ENCODE measurements at regions not wholly inside any gene's neighbourhood (a gene's known extent, or its start where the extent isn't known, plus 50 kb on each side); places are given as distances from the start of the nearest gene placed in this dataset.
A peak's percentile ranks its signal among the peaks of the same experiment; 100 is the strongest.

- H3K9me3 ChIP-seq: no peaks in the 10 kb centered on the region
- ATAC-seq (no peak), DNase-seq (no peak)
- H3K27me3 ChIP-seq: no peaks in the 10 kb centered on the region
- intact Hi-C loops (cut with DNase I): no loop called here
- no peaks in the 10 kb centered on the region for H3K36me3 ChIP-seq (replicated peaks in 1 of 2; ENCODE audit: insufficient read depth in 1 of 2, low read depth in 2 of 2)
- H3K4me3 ChIP-seq: no peak overlapping the region
- no peak overlapping the region for H3K27ac ChIP-seq
- TF ChIP-seq POLR2A (IDR thresholded peaks at IDR 0.05): no peak
- no peak for TF ChIP-seq CTCF (IDR thresholded peaks at IDR 0.05)
- H3K4me1 ChIP-seq: no peaks in the 10 kb centered on the region
These were observed 313.9 kb downstream of the MID1IP1 start for GRCh38 chrX:39115166-39115565.

GRCh38 chrX:39117101-39117500, 315.8 kb downstream of the MID1IP1 start:
- Histone ChIP-seq H3K36me3 (replicated peaks in 1 of 2; ENCODE audit: insufficient read depth in 1 of 2, low read depth in 2 of 2) (no peaks in the 10 kb centered on the region), H3K27ac (no peak overlapping the region), H3K27me3 (no peaks in the 10 kb centered on the region), H3K4me1 (no peaks in the 10 kb centered on the region), H3K4me3 (no peak overlapping the region), H3K9me3 (no peaks in the 10 kb centered on the region)
- 75 to 85% methylated on average over 2 of the region's 2 CpGs for WGBS, 2 donors
- intact Hi-C loops (cut with DNase I): no loop called here
- DNase-seq (no peak), ATAC-seq (no peak)
- TF ChIP-seq CTCF (IDR thresholded peaks at IDR 0.05): no peak
- no peak for TF ChIP-seq POLR2A (IDR thresholded peaks at IDR 0.05)

GRCh38 chrX:39121903-39122302, 320.6 kb downstream of the MID1IP1 start:
- TF ChIP-seq POLR2A (IDR thresholded peaks at IDR 0.05) (no peak), CTCF (IDR thresholded peaks at IDR 0.05) (no peak)
- ATAC-seq: no peak
- H3K9me3 ChIP-seq: no peaks in the 10 kb centered on the region
- WGBS, 2 donors: 100% methylated on average over 1 of the region's 1 CpG
- no peaks in the 10 kb centered on the region for H3K27me3 ChIP-seq
- no peaks in the 10 kb centered on the region for H3K36me3 ChIP-seq (replicated peaks in 1 of 2; ENCODE audit: insufficient read depth in 1 of 2, low read depth in 2 of 2)
- H3K4me1 ChIP-seq: peaks cover 16% of the 10 kb centered on the region
- no peak overlapping the region for H3K27ac ChIP-seq
- DNase-seq: no peak
- intact Hi-C loops (cut with DNase I): no loop called here
- no peak overlapping the region for H3K4me3 ChIP-seq

DNA sequence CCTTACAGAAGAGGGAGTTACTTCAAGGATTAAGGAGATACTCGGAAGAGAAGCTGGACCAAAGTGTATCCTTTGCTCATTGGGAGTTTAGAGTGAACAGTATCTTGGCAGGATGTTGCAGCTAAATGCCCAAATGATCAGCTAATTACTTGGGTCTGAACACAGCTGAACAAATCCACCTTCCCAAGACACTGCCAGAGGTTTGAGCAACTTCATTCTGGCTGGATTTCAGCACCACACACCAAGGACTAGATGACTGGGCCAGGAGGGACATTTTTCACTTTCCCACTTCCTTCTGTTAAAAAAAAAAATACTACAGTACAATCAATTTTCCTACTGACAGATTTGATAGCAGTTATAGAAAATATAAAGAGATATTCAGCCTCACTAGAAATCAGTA, 324.6 kb downstream of the MID1IP1 start:
- DNase-seq (peak; percentile 35 to 68 (median 50)), ATAC-seq (peak; percentile 77)
- H3K27me3 ChIP-seq: no peaks in the 10 kb centered on the region
- H3K4me1 ChIP-seq: peaks cover 16% of the 10 kb centered on the region
- WGBS, 2 donors: 33 to 35% methylated on average over 1 of the region's 1 CpG
- H3K36me3 ChIP-seq (replicated peaks in 1 of 2; ENCODE audit: insufficient read depth in 1 of 2, low read depth in 2 of 2): no peaks in the 10 kb centered on the region
- H3K27ac ChIP-seq: peak overlapping the region in 1 of 4 donors; percentile 49
- no peak for TF ChIP-seq POLR2A (IDR thresholded peaks at IDR 0.05)
- no peak for TF ChIP-seq CTCF (IDR thresholded peaks at IDR 0.05)
- intact Hi-C loops (cut with DNase I): no loop called here
- no peaks in the 10 kb centered on the region for H3K9me3 ChIP-seq
- no peak overlapping the region for H3K4me3 ChIP-seq

DNA sequence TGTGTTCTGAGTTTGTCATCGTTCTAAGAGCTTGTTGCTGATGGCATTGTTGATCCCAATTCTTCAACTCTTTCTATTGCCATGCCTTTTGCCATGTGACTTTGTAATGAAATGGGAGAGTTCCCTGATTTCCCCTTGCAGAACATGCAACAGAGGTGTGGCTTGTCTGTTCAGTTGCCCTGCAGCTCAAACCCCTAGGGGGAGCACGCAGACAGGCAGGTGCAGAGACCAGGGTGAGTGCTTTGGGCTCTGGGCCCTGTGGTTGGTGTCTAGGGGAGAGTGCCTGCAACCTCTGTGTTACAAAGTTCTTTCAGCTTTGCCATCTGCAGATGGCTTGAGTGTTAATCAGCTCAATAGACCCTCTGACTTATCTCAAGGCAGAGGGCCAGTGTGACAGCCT, 332.7 kb downstream of the MID1IP1 start:
- H3K27me3 ChIP-seq: no peaks in the 10 kb centered on the region
- no peak for TF ChIP-seq POLR2A (IDR thresholded peaks at IDR 0.05)
- TF ChIP-seq CTCF (IDR thresholded peaks at IDR 0.05): peak in 1 of 7 experiments; percentile 19
- H3K9me3 ChIP-seq: no peaks in the 10 kb centered on the region
- no peak for ATAC-seq
- H3K4me3 ChIP-seq: no peak overlapping the region
- H3K4me1 ChIP-seq: no peaks in the 10 kb centered on the region
- no peaks in the 10 kb centered on the region for H3K36me3 ChIP-seq (replicated peaks in 1 of 2; ENCODE audit: insufficient read depth in 1 of 2, low read depth in 2 of 2)
- no peak overlapping the region for H3K27ac ChIP-seq
- peak in 1 of 4 donors; percentile 37 for DNase-seq
- 80 to 83% methylated on average over 2 of the region's 2 CpGs for WGBS, 2 donors
- intact Hi-C loops (cut with DNase I): no loop called here

Data from body of pancreas (tissue), 4 donors.